GM21529 (cell line): ENCODE measurements at regions not wholly inside any gene's neighbourhood (a gene's known extent, or its start where the extent isn't known, plus 50 kb on each side); places are given as distances from the start of the nearest gene placed in this dataset.

ENCODE experiments used
- ATAC-seq: cut with Tn5 transposase; IDR thresholded peaks from one replicate; pipeline ENCODE4 v1.9.1; 2021; ENCODE audit not compliant: unreplicated experiment

DNA sequence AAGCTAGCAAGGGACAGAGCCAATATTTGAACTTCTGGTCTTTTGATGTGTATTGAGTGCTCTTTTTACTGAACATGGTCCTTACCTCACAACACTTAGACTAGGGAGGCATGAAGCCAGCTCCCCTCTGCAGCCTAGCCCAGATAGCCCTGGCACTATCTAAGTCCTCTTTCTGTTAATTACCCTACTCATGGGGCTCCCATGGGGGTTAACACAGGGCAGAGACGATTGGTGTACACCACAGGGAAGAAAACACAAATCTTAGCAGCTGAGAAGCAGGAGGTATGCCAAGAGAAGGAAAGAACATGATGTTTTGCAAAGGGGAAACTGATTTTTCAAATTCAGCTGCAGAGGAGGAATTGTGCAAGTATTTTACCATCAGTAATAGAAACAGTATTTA lies 383.8 kb downstream of the TMEM232 start:
- no peak for ATAC-seq

DNA sequence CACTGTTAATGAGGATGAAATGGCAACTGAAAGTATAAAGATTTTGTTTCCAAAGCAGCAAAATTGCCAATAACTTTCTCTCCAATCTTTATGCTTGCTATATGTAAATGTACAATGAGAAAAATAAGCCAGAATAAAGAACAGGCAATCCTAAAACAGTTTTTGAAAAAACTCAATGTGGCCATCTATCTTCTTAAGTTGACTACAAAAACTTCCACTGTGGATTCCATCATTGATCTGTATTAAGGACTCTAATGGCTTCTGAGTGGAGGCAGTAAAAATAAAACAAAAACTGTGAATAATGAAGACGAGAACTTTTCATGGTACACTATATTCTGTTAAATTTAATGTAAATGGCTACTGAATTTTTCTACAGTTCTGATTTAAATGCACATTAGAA lies 382.9 kb downstream of the TMEM232 start:
- ATAC-seq: no peak

DNA sequence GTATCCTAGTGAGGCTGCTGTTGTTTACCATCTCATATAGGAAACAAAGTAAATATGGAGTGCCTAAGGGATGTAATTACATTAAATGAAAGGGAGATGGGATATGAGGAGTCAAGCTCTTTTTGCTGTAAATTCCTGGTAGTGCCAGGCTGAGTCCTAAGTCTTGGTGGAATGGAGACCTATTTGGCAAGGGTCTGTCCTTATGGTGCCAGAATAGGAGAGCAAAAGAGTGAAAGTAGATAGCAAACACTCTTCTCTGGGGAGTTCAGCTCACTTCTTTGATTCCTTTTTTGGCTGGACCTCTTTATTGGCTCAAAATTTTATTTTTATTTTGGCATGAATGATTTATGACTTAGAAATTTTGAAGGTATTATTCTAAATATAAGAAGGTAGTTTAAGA lies 380.8 kb downstream of the TMEM232 start:
- no peak for ATAC-seq

DNA sequence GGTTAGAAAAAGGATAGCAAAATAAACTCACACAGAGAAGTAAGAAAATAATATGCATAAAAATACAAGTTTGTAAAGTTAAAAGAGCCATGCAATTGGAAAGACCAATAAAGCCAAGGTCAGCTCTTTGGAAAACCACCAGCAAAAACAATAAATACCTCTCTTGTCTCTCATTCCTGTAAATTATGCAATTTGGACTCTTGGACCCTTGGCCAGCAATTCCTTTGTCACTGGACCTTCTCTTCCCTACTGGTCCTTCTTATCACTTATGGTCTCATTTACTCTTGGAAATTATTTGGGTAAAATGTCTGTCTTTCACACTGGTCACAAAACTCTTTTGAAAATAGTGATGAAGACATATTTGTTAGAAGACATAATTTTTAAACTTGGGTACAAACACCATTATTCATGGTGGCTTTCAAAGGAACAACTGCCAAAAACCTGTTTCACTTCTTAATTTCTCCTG lies 379.5 kb downstream of the TMEM232 start:
- ATAC-seq: no peak

DNA sequence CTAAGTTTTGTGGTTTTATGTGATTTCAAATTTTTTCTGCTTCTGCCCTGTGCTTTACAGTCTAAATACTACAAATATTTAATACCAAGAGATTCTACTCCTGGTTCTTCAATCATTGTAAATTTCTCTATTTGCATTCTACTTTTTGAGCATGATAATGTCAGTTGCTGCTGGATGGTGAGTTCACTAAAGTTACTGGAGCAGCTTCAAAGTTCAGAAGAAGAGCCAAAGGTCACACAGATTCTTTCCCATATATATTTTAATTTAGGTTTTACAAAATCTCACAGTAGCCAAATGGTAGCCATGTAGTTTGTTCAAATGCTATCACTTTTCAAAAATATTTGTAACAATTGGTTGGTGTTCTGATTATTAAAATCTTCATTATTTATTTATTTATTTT lies 378.7 kb downstream of the TMEM232 start:
- ATAC-seq: no peak

DNA sequence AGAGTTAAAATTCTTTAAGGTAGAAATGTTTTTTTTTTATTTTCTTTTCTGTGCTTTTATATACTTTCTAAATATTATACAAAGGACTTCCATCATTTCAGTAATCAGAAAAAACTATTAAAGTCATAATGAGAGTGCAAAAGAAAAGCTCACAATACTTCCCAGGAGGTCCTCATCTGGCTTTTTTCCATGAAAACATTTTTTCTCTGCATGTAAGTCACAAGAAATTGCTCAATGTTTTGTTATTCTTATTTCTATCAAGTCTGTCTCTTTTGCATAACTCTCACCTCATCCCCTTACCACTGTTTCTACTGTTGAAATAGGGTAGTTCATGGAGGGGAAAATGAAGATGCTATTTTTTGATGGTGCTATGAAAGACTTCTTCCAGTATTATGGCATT lies 375.0 kb downstream of the TMEM232 start:
- ATAC-seq: no peak

DNA sequence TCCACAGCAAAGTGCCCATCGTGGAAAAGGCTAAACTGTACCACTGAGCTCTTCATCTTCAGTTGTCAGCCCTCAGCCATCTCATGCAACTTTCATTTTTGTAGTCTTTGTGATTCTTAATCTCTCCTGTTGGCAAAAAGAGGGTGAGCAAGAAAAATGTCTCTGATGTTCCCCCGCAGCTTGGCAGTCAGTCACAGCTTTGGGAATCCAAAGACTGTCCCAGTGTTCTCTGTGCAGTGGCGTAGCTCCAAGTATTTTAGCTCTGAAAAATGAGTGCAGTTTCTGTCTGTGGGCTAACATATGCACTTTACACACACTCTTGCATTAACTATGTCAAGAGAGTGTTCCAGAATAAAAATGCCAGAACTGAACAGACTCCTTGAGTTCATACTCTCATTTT lies 372.2 kb downstream of the TMEM232 start:
- no peak for ATAC-seq

DNA sequence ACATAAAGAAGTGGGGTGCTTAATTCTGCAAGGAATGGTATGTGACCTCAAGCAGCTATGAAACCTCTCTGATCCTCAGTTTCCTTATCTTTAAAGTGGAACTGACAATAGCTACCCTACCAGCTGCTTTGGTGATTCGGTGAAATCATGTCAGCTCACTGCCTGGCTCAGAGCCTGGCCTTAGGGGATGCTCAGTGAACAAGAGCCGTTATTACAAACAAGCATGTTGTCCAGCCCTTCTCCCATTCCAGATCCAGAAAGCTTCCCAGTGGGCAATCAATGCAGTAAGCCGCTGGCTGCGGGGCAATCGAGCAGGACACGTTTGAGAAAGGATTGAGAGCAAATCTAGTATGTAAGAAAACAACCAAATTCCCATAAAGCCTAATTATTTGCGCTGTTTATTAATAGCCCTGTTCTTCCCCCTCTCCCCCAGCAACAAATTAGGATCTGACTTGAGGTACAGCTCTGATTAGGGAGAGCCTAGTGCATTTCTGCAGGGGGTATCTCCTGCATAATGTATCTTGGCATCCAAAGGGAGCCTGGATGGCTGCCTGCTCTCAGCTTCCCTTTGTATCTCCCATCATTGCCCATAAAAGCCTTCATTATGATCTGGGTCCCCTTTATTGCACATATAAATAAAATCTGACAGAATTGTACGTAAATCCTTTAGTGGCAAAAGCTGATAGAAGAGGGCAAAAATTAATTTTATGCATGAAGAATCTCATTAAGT lies 371.4 kb downstream of the TMEM232 start:
- no peak for ATAC-seq

DNA sequence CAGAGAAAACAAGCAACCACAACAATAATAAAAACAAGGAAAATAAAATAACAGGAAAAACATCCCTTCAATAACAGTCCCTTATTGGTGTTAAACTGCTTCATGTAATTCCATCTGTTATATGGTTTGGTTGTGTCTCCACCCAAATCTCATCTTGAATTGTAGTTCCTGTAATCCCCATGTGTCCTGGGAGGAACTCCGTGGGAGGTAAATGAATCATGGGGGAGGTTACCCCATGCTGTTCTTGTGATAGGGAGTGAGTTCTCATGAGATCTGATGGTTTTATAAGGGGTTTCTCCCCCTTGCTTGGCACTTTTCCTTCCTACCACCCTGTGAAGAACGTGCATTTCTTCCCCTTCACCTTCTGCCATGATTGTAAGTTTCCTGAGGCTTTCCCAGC lies 369.8 kb downstream of the TMEM232 start:
- ATAC-seq: no peak

DNA sequence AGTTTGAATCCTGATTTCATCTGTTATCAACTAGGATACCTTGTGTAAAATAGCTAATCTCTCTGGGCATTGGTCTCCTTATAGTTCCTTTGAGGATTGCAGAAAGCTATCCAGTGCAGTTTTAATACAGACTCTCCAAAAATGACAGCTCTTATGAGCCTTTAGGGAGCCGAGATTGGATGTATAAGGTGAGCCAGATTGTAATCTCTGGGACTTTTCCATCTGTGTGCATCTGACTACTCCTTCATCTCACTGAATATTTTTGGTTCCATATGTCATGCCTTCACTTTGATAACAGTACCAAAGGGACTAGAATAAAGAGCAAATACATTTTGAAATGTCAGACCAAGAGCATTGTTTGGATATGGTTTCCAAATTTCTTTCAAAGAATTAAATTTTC lies 367.2 kb downstream of the TMEM232 start:
- ATAC-seq: no peak

DNA sequence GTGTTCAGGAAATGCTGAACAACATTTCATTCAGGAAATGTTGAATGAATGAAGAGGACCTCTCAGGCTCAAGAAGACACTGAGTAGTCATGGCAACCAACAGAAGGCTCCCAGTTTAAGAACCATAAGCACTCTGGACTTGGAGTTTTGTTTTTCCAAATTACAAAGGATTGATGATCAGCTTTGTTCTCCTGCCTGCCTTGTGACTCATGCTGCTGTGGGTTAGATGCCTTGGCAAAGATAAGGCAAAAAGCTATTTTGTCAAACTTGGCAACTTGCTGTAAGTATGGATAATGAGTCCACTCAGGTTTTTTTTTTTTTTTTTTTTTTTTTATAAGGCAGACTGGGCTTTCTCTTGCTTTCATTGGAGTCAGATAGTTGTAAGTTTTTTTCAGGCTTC lies 365.0 kb downstream of the TMEM232 start:
- no peak for ATAC-seq

DNA sequence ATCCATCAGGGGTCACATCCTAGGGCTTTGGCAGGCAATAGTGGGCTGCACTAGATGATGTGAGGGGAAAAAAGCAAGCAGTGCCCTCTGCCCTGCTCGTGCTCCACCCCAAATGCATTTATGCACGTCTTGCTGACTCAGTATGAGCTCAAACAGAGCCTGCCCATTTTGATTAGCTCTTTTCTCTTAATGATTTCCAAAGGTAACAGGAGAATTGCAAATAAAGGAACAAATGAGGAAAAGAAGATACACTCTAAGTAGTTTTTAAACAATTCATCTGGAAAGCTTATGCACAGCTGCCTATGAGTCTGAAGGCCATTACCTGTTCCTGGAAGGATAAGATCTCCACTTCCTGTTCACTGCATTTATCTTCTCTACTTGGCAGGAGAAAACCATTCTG lies 364.2 kb downstream of the TMEM232 start:
- no peak for ATAC-seq

DNA sequence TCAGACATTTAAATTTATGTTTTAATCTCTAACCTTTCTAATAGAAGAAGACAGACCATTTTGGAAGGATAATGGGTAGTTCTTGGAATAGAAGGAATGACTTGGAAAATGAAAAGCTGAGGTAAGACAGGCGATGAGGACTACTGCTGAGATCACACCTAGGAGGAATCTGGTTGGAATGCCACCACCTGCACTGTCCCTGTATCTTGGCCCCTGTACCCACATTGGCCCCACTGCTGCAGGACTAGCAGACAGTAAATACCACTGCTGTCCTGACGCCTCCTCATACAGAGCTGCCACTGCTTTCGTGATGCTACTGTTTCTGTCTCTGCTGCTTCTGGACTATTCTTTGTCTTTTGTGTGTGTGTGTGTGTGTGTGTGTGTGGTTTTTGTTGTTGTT lies 359.8 kb downstream of the TMEM232 start:
- ATAC-seq: no peak
